ENCODE measurements at regions not wholly inside any gene's neighbourhood (a gene's known extent, or its start where the extent isn't known, plus 50 kb on each side); places are given as distances from the start of the nearest gene placed in this dataset.

DNA sequence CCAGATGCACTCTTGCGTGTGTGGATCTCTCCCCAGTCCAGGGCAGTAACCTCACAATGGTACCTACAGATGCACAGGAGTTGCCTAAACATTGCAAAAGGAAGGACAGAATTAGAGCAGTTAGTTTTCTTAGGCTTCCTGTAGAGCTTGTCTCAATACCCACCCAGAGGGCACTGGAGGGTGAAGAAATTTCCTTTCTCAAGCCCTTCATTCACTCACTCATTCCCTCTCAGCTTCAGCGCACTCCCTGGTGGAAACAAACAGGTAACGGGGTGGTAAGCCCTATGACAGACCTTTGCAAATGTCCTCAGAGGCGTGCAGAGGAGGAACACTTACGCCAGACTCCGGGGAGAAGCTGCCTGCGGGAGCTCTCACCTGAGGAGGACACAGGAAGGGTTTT is 267.4 kb upstream of the HES1 start:
- Histone ChIP-seq H3K79me2 (ENCODE audit: control insufficient read depth, insufficient read depth, low read length) (no peaks in the 10 kb centered on the region), H4K20me1 (ENCODE audit: control insufficient read depth, extremely low read depth, insufficient read depth, low read length) (no peaks in the 10 kb centered on the region), H2AFZ (ENCODE audit: control insufficient read depth, low read length) (no peak overlapping the region), H3K27me3 (ENCODE audit: control insufficient read depth, extremely low read depth, insufficient read depth, low read length) (no peaks in the 10 kb centered on the region), H3K9me1 (ENCODE audit: control insufficient read depth, extremely low read depth, insufficient read depth, low read length) (no peaks in the 10 kb centered on the region), H3K4me3 (ENCODE audit: control insufficient read depth in 2 of 3, extremely low read depth in 1 of 3, insufficient read depth in 2 of 3, low read depth in 1 of 3, low read length in 3 of 3) (no peak overlapping the region), H3K9ac (ENCODE audit: control insufficient read depth, extremely low read depth, insufficient read depth, low read length) (no peak overlapping the region), H3K9me3 (ENCODE audit: control insufficient read depth, low read depth, low read length) (no peaks in the 10 kb centered on the region), H3K27ac (ENCODE audit: control insufficient read depth, insufficient read depth, low read length) (no peak overlapping the region), H3K4me2 (ENCODE audit: control insufficient read depth, extremely low read depth, insufficient read depth, low read depth, low read length) (no peak overlapping the region), H3K36me3 (ENCODE audit: control insufficient read depth in 2 of 2, extremely low read depth in 1 of 2, insufficient read depth in 2 of 2, low read length in 2 of 2) (no peaks in the 10 kb centered on the region), H3K4me1 (ENCODE audit: control insufficient read depth, extremely low read depth, insufficient read depth, low read length) (peaks cover 49% of the 10 kb centered on the region)
- dilution Hi-C loops (cut with MboI; ENCODE audit: extremely low pct_ligation_motif_present, low sequenced_read_pairs): no loop called here
- DNase-seq (ENCODE audit: low read depth, low spot score) (no peak), FAIRE-seq (no peak)
- no peak for TF ChIP-seq EZH2 (IDR thresholded peaks at IDR 0.05; ENCODE audit: low read length)
- TF ChIP-seq, protein P1, sequence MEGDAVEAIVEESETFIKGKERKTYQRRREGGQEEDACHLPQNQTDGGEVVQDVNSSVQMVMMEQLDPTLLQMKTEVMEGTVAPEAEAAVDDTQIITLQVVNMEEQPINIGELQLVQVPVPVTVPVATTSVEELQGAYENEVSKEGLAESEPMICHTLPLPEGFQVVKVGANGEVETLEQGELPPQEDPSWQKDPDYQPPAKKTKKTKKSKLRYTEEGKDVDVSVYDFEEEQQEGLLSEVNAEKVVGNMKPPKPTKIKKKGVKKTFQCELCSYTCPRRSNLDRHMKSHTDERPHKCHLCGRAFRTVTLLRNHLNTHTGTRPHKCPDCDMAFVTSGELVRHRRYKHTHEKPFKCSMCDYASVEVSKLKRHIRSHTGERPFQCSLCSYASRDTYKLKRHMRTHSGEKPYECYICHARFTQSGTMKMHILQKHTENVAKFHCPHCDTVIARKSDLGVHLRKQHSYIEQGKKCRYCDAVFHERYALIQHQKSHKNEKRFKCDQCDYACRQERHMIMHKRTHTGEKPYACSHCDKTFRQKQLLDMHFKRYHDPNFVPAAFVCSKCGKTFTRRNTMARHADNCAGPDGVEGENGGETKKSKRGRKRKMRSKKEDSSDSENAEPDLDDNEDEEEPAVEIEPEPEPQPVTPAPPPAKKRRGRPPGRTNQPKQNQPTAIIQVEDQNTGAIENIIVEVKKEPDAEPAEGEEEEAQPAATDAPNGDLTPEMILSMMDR (optimal IDR thresholded peaks at IDR 0.05 in 1 of 3, IDR thresholded peaks at IDR 0.05 in 1 of 3, conservative IDR thresholded peaks at IDR 0.05 in 1 of 3; ENCODE audit: extremely low read depth in 1 of 3, insufficient read depth in 2 of 3, low read length in 3 of 3): no peak

DNA sequence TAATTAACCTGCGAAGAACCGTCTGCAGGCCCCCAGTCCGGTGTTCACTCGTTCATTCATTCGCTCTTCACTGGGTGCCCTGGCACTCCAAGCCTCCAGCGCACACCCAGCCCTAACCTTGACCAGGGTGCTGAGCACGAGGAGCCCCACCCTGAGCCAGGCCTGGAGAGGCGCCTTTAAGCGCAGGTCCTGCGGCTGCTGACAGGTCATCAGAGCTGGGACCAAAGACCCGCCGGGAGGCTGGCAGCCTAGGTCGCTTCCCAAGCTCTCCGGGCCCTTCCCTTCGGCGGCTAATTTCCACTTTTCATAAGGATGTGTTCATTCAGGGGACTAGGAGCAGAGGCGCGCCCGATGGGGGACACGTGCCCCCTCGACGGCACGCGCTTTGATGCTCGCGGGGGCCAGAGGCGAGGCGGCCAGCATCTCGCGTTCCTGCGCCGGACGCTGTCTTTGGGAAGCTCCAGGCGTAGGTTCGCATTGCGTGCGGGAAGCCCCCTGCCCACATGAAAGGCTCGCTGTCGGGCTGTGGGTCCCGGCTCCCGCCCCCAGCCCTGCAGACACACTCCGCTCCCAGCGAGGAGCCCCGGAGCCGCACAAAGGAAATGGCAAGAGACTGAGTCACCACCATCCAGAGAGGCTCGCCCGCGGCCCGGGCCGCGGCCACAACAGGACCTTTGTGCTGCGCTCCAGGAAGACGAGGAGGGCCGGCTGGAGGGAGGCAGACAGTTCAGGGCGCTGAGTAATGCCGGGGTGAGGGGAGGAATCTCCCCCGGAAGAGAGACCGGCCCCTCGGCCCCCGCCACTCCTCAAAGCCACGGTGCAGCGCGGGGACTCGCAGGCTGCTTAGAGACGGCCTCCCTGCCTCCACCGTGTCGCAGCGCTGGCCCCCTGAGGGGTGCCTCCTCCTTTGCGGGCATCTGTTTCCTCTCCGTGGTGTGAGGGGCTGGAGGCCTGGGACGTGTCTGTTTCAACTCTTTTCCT is 266.4 kb upstream of the HES1 start:
- no peaks in the 10 kb centered on the region for H3K79me2 ChIP-seq (ENCODE audit: control insufficient read depth, insufficient read depth, low read length)
- peak; percentile 32 for DNase-seq (ENCODE audit: low read depth, low spot score)
- TF ChIP-seq, protein P1 (optimal IDR thresholded peaks at IDR 0.05 in 1 of 3, IDR thresholded peaks at IDR 0.05 in 1 of 3, conservative IDR thresholded peaks at IDR 0.05 in 1 of 3; ENCODE audit: extremely low read depth in 1 of 3, insufficient read depth in 2 of 3, low read length in 3 of 3): no peak
- no peak for TF ChIP-seq EZH2 (IDR thresholded peaks at IDR 0.05; ENCODE audit: low read length)
- no peaks in the 10 kb centered on the region for H3K36me3 ChIP-seq (ENCODE audit: control insufficient read depth in 2 of 2, extremely low read depth in 1 of 2, insufficient read depth in 2 of 2, low read length in 2 of 2)
- FAIRE-seq: no peak
- peaks cover 55% of the 10 kb centered on the region for H3K4me1 ChIP-seq (ENCODE audit: control insufficient read depth, extremely low read depth, insufficient read depth, low read length)
- dilution Hi-C loops (cut with MboI; ENCODE audit: extremely low pct_ligation_motif_present, low sequenced_read_pairs): no loop called here
- no peaks in the 10 kb centered on the region for H4K20me1 ChIP-seq (ENCODE audit: control insufficient read depth, extremely low read depth, insufficient read depth, low read length)
- H2AFZ ChIP-seq (ENCODE audit: control insufficient read depth, low read length): no peak overlapping the region
- no peak overlapping the region for H3K4me3 ChIP-seq (ENCODE audit: control insufficient read depth in 2 of 3, extremely low read depth in 1 of 3, insufficient read depth in 2 of 3, low read depth in 1 of 3, low read length in 3 of 3)
- H3K27ac ChIP-seq (ENCODE audit: control insufficient read depth, insufficient read depth, low read length): peak overlapping the region; percentile 57
- no peak overlapping the region for H3K4me2 ChIP-seq (ENCODE audit: control insufficient read depth, extremely low read depth, insufficient read depth, low read depth, low read length)
- H3K9me3 ChIP-seq (ENCODE audit: control insufficient read depth, low read depth, low read length): no peaks in the 10 kb centered on the region
- H3K9me1 ChIP-seq (ENCODE audit: control insufficient read depth, extremely low read depth, insufficient read depth, low read length): no peaks in the 10 kb centered on the region
- no peak overlapping the region for H3K9ac ChIP-seq (ENCODE audit: control insufficient read depth, extremely low read depth, insufficient read depth, low read length)
- H3K27me3 ChIP-seq (ENCODE audit: control insufficient read depth, extremely low read depth, insufficient read depth, low read length): no peaks in the 10 kb centered on the region

Data from keratinocyte (primary cell).